KG1 (cell line): ENCODE measurements at regions not wholly inside any gene's neighbourhood (a gene's known extent, or its start where the extent isn't known, plus 50 kb on each side); places are given as distances from the start of the nearest gene placed in this dataset.
"Not testable (repeated sequence)": the region's sequence is repeated elsewhere in the genome, so short reads cannot be mapped to it uniquely, and the experiment has no call there.

ENCODE experiments used
- DNase-seq: peaks from one replicate; lab custom pipeline; 2025; lab: John Stamatoyannopoulos, UW

DNA sequence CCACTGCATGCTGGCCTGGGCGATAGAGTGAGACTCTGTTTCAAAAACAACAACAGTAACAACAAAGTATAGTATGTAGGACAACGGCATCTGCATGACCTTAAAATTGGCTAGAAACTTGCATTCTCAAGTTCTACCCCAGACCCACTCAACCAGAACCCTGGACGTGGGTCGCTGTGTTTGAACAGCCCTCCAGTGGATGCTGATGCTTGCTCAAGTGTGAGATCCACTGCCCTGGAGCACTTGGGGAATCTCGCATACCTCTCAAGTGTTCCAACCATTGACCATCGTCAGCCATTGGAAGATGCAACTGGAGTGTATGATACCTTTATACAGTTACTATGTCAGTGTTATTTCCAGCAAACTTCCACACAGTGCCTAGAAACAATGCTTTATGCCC, 435.9 kb downstream of the DCDC2C start:
- DNase-seq: no peak

DNA sequence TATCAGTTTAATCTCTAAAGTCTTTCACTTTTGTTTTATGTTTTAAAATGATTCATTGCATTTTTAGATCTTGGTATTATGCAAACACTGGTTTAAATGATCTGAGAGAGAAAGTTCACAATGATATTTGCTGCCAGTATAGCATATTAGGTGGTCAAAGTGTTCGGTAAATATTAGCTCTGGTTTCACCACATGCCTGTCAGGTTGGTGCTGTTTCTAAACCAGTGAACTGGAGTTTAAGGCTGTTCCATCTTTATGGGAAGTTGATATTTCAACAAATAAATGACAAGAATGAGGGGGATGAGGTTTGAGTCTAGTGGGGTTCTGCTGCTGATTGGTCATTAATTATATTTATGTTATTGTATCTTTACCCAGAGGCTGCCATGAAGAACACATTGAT, 436.4 kb downstream of the DCDC2C start:
- DNase-seq: no peak

DNA sequence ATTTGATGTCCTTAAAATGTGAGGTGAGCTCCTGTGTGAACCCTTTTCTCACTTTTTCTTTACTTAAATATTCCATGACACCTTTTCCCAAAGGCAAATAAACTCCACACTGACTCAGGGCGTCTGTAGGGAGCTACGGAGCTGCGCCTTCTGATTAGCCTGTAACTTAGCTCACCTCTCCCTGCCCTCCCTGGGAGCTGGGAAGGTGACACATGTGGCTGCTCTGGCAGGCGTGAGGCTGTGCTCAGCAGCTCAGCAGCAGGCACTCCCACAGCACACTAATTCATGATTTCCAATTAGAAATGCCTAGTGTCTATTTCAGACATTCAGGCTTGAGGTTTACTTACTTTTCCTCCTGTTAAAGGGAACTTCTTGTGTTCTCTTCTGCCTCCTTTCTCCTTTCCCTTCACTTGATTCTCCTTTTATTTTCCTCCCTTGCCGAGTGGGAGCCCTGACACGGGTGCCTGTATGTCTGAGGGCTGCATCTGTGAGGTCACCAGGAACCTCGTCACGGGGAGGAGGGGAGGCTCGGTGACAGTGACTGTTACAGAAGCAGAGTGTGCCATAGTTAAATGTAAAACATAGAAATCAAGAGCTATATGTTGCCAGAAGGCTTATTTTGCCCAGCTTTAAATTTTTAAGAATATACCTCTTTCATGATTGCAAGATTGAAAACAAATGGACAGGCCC, 437.1 kb downstream of the DCDC2C start:
- DNase-seq: no peak

- no peak for DNase-seq
These were observed 441.4 kb downstream of the DCDC2C start for GRCh38 chr2:4144731-4145130.

DNA sequence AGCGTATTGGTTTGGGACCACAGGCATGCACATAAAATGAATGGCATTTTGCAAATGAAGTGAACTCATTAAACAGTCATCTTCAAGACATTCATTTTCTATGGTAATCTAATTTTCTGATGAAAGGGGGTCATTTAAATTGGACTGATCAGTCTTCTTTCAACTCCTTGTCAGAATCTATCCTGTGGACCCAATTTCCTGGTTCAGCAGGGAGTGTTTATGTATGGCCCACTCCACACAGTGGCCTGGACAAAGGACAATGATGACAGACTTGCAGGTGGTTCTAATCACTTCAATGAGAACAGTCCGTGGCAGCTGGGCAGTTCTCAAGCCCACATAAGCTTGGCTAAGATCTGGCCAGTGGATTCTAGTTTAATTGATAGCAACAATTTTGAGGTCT, 448.1 kb downstream of the DCDC2C start:
- DNase-seq: no peak

DNA sequence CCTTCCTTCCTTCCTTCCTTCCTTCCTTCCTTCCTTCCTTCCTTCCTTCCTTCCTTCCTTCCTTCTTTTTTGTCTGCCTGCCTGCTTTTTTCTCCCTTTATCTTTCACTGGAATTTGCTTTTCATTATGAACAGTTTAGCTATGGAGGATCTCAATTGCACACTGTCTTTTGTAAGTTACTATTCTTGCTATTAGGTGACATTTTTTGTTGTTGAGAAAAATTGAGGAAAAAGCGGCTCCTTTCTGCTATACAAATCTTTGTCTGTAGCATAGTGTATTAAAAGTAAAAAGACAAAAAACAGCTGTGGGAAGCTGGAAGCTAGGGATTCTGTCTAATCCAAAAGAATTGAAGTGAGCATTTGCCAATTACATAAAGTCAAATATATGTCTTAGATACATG, 448.7 kb downstream of the DCDC2C start:
- DNase-seq: no peak

DNA sequence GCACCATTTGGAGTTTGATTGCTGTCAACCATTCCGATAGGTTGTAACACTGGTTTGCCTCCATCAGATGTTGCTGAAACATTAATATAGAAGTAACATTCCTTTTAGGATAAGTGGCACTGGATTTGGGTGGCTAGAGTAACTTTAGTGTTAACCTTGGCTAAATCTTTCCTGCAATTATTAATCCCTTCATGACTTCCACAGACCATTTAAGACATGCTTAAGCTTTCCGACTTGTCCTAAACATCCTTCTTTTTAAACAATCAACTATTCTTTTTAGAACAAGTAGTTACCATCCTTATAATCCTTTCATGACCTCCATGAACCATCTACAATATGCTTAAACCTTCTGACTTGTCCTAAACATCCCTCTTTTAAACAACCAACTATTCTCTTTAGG, 465.5 kb downstream of the DCDC2C start:
- DNase-seq: no peak

- DNase-seq: no peak
These were observed 471.4 kb downstream of the DCDC2C start for GRCh38 chr2:4174796-4175195.

- no peak for DNase-seq
These were observed 472.0 kb downstream of the DCDC2C start for GRCh38 chr2:4175343-4175742.

GRCh38 chr2:4180631-4181030, 477.3 kb downstream of the DCDC2C start:
- DNase-seq: no peak

GRCh38 chr2:4181062-4181461, 477.7 kb downstream of the DCDC2C start:
- no peak for DNase-seq

DNA sequence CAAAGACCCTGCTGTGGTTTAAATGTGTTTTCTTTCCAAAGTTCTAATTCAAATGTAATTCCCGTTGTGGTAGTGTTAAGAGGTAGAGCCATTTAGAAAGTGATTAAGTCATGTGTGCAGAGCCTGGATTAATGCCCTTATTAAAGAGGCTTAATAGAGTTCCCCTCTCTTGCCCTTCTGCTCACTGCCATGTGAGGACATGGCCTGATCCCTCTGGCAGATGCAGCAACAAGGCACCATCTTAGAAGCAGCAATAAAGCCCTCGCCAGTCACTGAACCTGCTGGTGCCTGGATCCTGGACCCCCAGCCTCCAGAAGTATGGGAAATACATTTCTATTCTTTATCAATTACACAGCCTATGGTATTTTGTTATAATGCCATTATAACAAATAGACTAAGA, 485.2 kb downstream of the DCDC2C start:
- no peak for DNase-seq

- no peak for DNase-seq
These were observed 487.2 kb downstream of the DCDC2C start for GRCh38 chr2:4190548-4190947.

GRCh38 chr2:4192119-4192518, 488.7 kb downstream of the DCDC2C start:
- no peak for DNase-seq

DNA sequence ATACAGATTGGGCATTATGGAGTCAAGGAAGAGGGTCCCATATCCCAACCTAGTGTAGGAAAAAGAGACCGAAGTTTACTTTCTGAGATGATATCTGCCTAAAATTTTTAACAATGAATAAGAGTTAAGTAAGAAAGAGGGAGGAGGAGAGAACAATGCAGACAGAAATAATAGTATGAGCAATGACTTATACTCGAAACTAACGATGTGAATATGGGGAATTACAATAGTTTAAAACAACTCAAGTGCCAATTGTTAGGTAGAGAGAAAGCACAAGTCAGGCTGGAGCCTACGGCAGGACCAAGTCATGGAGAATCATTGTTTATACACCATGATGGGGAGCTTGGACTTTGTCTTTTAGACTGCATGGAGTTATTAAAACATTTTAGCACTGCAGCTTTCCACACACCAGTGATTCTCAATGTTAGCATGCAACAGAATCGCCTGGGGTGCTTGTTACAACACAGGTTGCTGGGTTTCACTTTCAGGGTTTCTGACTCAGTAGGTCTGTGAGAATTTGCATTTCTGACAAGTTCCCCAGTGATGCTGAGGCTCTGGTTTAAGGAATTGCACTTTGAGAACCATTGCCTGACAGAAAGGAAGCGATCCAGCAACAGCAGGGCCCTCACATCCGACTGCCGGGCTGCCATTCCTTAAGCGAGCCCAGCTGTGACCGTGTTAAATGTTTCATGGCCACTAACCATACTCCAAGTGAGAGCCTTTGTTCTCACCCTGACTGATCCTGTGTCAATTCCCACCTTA, 511.2 kb downstream of the DCDC2C start:
- DNase-seq: no peak

DNA sequence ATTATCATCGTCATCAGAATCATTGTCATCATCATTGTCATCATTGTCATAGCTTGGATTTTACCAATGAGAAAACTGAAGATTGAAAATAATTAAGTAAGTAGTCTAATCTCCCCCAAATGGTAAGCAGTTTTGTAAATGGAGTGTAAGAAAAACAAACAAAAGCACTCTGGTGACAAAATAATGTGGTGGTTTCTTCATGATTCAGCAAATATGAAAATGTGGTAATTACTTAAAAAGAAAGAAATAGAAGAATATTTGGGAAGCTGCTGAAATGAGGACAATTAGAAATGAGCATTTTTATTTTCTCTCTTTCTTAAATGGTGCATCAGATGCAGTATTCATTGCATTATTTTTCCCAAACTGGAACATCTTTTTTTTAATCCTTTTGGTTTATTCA, 514.4 kb downstream of the DCDC2C start:
- DNase-seq: no peak

DNA sequence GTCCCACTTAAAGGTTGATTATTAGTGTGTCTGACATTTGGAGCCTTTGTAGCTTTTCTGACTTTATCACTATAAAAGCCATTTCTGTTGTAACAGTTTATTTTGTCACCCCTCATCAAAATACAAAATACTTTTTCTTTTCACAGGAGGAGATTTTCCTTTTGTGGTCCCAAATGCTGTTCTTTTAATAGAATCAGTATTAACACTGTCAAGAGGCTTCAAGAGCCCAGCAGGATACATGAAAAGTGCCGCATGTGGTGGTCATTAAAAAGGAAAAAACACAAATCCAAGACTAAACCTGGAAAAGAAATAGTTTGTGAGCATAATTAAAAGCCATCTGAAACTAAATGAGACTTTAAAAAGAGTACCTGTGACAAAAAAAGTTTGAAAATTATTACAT, 515.7 kb downstream of the DCDC2C start:
- DNase-seq: no peak

GRCh38 chr2:4219571-4219970, 516.2 kb downstream of the DCDC2C start:
- no peak for DNase-seq

DNA sequence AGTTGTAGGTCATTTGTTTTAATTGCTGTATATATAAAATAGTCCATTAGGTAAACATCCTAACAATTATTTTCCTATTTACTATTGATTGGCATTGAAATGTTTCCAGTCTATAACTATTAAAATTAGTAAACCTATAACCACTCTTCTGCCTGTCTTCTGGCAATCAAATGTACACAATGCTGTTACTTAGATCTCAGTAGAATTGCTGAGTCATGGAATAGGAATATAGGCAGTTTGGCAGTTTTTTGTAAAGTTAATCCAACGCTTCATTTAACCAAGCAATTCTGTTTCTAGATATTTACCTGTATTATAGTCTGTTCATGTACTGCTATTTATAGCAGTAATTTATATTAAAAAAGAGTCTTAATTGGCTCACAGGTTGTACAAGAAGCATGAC, 518.1 kb downstream of the DCDC2C start:
- no peak for DNase-seq

DNA sequence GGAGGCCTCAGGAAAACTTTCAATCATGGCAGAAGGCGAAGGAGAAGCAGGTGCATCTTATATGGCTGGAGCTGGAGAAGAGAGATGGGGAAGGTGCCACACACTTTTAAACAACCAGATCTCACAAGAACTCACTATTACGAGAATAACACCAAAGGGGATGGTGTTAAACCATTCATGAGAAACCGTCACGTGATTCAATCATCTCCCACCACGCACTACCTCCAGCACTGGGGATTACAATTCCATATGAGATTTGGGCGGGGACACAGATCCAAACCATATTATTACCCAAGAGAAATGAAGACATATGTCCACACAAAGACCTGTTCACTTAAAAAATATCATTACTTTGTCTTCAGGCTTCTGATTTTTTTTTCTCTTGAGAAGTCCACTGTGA, 518.5 kb downstream of the DCDC2C start:
- DNase-seq: no peak

DNA sequence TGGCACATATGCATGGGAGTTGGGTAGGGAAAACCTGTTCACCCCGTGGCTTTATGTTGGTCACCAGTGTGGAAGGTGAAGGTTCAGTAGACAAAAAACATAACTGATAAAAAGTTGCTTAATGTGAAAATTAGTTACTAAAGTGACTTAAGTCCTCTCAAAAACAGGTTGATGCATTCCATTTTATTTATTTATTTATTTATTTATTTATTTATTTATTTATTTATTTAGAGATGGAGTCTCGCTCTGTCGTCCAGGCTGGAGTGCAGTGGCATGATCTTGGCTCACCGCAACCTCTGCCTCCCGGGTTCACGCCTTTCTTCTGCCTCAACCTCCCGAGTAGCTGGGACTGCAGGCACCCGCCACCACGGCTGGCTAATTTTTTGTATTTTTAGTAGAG, 541.0 kb downstream of the DCDC2C start:
- not testable (repeated sequence) for DNase-seq

DNA sequence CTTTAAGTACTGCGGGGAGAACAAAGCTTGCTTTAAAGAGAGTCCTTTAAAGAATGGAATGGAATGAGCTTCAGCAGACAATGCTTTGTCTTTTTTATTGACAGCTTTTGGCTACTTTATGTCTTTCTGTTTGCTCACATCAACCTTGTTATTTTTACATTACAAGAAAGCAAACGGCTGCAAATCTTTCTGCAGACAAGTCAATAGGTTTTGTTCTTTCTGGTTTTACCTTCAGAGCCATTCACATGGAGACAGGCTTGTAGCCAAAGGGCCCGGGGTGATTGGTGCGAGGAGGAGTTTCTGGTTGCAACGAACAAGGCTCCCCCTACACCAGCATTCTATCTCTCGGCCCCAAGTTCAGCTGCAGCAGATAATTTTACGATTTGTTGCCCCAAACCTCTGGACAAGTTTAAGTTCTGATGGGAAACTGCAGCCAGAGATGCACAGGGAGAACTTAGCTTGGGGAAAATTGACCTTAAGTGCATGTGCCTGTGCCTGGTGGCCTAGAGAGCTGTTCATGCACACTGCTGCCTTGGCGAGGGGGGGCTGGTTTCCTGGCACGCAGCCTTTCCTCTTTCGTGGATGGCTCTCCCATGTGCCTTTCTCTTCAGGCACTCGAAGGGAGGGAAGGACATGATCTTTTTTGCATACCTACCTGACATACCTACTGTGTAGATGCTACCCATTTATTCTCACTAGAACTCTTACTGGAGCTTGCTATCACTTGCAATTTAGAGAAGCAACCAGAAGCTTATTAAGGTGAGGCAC, 543.2 kb downstream of the DCDC2C start:
- no peak for DNase-seq

- no peak for DNase-seq
These were observed 544.4 kb downstream of the DCDC2C start for GRCh38 chr2:4247791-4248190.
